NCI-H2081 treated with DMSO at 0.1 percent for 48 hours (cell line): ENCODE measurements at regions not wholly inside any gene's neighbourhood (a gene's known extent, or its start where the extent isn't known, plus 50 kb on each side); places are given as distances from the start of the nearest gene placed in this dataset.
"Not testable (repeated sequence)": the region's sequence is repeated elsewhere in the genome, so short reads cannot be mapped to it uniquely, and the experiment has no call there.

Experiments used
- DNase-seq: peaks from one replicate; lab custom pipeline; 2025; lab: John Stamatoyannopoulos, UW

- DNase-seq: no peak
Measured at GRCh38 chr13:50527612-50528509, 315.6 kb downstream of the DLEU7 start.

DNA sequence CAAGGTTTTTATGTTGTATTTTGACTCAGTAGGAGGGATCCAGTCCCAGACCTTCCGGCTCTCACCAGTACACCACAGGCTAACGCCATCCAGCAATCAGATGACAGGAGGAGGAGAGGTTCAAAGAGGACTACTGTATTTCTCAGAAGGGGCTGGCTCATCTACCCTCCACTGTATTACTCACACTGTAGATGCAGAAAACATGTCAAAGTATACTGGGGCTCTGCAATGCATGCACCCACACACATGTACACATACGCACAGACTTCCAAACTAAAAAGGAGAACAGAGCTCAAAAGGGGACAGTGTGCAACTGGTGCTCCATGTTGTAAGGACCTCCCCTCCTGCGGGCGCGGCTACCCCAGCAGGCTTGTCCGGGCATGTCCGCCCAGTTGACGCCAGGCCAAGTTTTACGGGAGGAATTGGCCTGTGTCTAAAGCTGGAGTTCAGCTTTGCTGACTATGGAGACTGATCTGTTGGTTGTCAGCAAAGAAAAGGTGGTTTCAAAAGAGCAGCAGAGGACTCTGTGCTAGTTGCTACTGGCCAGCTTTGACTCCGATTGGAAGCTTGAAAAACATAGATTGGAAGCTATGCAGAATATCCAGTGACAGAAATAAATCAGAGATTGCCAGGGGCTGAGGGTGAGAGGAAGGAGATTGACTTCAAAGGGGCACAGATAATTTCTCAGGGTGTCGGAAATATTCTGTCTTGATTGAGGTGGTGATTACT lies 314.2 kb downstream of the DLEU7 start:
- DNase-seq: no peak

GRCh38 chr13:50531917-50532899 lies 311.3 kb downstream of the DLEU7 start:
- no peak for DNase-seq

- DNase-seq: no peak
Measured at GRCh38 chr13:50535050-50535449, 308.4 kb downstream of the DLEU7 start.

DNA sequence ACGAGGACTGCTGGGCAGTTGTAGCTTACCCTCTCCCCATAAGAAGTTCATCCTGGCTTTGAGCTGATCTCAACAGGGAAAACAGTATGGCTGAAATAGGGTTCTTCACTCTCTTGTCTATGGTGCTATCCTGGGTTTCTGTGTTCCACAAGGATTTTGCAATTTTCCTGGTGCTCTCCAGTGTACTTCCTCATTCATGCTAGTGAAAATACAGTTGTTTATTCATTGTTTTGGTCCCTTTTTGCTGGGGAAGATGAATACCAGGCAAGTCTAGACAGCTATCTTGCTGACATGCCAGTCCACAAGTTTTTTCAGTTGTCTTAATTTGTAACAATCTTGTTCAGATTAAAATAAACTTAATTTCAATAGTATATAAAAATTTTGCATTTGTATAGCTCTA lies 306.5 kb downstream of the DLEU7 start:
- DNase-seq: no peak

DNA sequence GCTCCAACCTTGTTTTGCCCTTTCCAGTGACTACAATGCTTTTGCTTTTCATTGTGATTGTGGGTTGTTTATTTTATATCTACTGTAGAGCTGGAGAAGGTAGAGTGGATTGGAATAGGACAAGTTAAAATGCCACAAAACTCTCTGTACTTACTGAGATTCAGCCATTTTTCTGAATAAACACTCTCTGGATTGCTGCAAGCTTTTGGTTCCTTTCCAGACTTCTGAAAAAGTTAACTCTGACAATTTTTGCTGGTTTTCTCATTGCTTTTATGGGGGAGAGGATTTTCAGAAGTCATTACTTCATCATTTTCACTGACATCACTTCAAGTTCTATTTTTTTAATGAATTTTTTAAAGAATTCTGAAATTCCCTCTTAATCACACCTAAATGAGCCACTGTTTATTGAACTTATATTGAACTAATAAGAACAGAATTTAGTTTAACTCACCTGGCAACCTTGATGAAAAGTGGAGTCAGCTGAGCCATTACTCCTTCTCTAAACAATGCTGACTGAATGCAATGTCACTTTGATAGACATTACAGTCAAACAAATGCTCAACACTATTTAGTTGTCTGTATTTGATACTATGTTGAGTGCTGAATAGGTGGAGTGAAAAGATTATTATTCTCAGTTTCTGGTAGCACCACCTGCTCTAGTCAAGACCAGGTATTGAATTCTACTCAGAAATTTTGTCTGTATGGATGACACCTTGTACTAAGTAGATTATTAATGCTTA lies 303.5 kb downstream of the DLEU7 start:
- DNase-seq: no peak

GRCh38 chr13:50543141-50543540 lies 300.4 kb downstream of the DLEU7 start:
- DNase-seq: no peak

- no peak for DNase-seq
Measured at GRCh38 chr13:50543782-50544181, 299.7 kb downstream of the DLEU7 start.

- no peak for DNase-seq
Measured at GRCh38 chr13:50544211-50544610, 299.3 kb downstream of the DLEU7 start.

GRCh38 chr13:50547175-50547574 lies 296.3 kb downstream of the DLEU7 start:
- DNase-seq: not testable (repeated sequence)

DNA sequence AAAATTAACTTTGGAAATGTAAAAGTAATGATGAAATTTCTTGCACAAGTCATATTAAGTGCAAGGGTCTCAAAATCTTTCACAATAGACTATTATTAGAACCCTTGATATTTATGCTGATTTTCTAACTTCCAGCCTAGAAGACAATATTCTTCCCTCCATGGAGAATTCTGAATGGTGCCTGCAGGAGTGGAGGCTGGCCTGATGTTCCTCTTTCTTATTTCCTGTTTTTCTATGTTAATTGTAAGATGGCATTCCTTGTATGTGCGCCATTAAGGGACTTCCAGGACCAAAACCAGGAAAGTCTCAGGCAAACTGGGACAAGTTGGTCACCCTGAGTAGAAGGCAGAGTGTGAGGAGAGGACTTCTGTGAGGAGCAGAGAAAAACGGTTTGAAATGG lies 294.9 kb downstream of the DLEU7 start:
- no peak for DNase-seq

- DNase-seq: no peak
Measured at GRCh38 chr13:50549221-50549942, 294.1 kb downstream of the DLEU7 start.

DNA sequence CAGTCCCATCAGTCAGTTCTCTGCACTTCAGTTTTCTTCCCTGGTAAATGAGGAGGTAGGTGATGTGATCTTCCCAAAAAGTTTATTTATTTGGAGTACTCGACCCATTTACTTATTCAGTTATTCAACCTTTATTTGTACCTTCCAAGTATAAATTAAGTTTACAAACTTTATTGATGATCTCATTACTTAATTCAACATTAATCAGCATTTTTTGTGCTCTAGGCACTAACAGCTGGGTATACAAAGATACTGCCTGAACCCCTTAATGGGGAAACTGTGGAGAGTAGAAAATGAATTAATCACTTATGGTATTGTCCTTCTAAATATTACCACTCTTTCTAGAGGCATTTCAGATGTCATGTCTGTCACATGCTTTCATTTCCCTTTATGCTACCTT lies 293.3 kb downstream of the DLEU7 start:
- no peak for DNase-seq

DNA sequence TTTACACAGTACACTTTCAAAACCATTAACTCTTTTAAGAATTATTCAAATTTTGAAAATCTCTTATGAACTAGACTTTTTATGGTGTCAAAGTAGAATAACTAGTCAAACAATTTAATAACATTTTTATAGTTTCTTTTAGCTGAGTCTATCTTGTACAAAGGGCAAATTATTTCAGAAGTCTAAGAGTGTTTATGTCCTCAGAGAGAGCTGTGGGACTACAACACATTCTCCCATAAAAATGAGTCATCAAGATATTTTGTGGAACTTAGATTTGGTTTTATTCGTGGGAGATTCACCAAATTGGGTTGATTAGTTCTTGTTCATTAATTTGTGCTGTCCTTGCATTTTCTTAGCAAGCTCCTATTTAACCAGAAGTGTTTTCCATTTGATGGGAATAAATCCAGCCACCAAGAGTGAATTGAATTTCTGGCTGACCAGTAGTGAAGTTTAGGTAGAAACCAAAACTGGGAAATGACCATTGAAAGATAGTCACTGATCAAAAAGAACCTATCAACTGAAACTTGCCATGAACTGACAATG lies 291.0 kb downstream of the DLEU7 start:
- DNase-seq: no peak

DNA sequence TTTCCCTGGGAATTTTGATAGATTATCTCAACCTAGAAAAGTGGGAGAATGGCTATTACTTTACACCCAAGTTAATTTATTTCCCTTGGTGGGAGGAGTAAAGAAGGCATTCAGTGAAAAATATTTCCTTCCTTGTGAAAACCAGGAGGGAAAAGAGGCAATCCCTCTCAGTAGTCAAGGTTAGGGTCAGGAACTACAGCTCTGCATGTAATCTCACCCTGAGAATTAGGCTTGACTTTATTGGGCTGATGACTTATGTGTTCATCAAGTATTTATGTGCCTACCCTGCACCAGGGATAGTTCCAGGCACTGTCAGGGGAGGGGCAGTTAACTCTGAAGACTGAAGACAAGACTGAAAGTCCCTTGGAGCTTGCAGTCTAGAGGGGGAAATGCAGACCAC lies 281.8 kb downstream of the DLEU7 start:
- no peak for DNase-seq

- no peak for DNase-seq
Measured at GRCh38 chr13:50566646-50567045, 276.8 kb downstream of the DLEU7 start.

- DNase-seq: no peak
Measured at GRCh38 chr13:50572129-50572528, 271.4 kb downstream of the DLEU7 start.

- DNase-seq: no peak
Measured at GRCh38 chr13:50573066-50573465, 270.4 kb downstream of the DLEU7 start.

DNA sequence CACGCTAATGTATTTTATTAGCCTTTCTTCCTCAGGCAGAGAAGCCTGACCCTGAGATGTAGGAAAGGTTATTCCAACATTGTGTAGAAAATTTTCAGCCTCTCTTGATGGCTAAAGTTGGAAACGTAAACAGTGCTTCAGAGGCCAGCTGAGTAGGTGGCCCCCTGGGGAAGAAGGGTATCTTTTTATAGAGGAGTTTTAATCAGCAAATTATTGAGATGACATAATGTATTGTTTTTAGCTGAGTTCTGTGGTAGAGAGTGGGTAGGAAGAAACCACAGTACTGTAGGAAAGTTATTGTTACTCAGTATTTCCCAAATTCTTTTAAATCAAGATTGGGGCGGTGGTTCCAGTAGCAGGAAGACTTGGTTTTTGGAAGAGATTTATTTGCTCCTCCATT lies 268.8 kb downstream of the DLEU7 start:
- no peak for DNase-seq

- DNase-seq: no peak
Measured at GRCh38 chr13:50575138-50575537, 268.4 kb downstream of the DLEU7 start.
